SU-DHL-6 (cell line): ENCODE measurements at regions not wholly inside any gene's neighbourhood (a gene's known extent, or its start where the extent isn't known, plus 50 kb on each side); places are given as distances from the start of the nearest gene placed in this dataset.

ENCODE experiments used
- H2AFZ ChIP-seq: fragments of 200-600 bp; sonication (generic); 2 replicates; pipeline ENCODE4 v1.6.1; 2014; ENCODE audit warnings: low read depth, mild to moderate bottlenecking, moderate library complexity, mixed read lengths, antibody characterized with exemption, low read length; ENCODE audit not compliant: severe bottlenecking
- H3F3A ChIP-seq: fragments of 200-600 bp; shearing (Covaris generic); 2 replicates; pipeline ENCODE4 v1.6.0; 2016; ENCODE audit warnings: antibody characterized with exemption, mild to moderate bottlenecking; ENCODE audit not compliant: insufficient read depth
- H3K27ac ChIP-seq: fragments of 200-600 bp; sonication (generic); 2 replicates; pipeline ENCODE4 v1.5.1; 2016; ENCODE audit warnings: low read depth, mild to moderate bottlenecking, low read length, moderate library complexity, mixed read lengths
- H3K27me3 ChIP-seq: fragments of 200-600 bp; sonication (generic), shearing (Covaris generic); 2 replicates; pipeline ENCODE4 v1.6.0; 2014; ENCODE audit warnings: mild to moderate bottlenecking, low read length
- H3K36me3 ChIP-seq: fragments of 200-600 bp; sonication (generic); 2 replicates; pipeline ENCODE4 v1.6.1; 2014; ENCODE audit warnings: mild to moderate bottlenecking, low read length, mixed read lengths
- H3K4me2 ChIP-seq: fragments of 300-600, 200-600 bp; shearing (Covaris generic), sonication (generic); 2 replicates; pipeline ENCODE4 v1.6.0; 2014; ENCODE audit warnings: low read length, low read depth, mild to moderate bottlenecking; ENCODE audit not compliant: poor library complexity, severe bottlenecking
- H3K4me3 ChIP-seq: fragments of 200-600 bp; sonication (generic); 2 replicates; pipeline ENCODE4 v1.5.1; 2014; ENCODE audit warnings: antibody characterized with exemption, low read length, mild to moderate bottlenecking, mixed read lengths; ENCODE audit not compliant: insufficient read depth, poor library complexity, severe bottlenecking
- H3K79me2 ChIP-seq: fragments of 200-600 bp; sonication (generic); 2 replicates; pipeline ENCODE4 v1.6.1; 2014; ENCODE audit warnings: mild to moderate bottlenecking, low read length, moderate library complexity; ENCODE audit not compliant: insufficient read depth
- H3K9ac ChIP-seq: fragments of 200-600 bp; sonication (generic); 2 replicates; pipeline ENCODE4 v1.7.0; 2014; ENCODE audit warnings: mild to moderate bottlenecking, low read length
- H3K9me2 ChIP-seq: fragments of 200-600 bp; sonication (generic); replicated peaks from 2 replicates; pipeline ENCODE4 v1.6.1; 2014; ENCODE audit warnings: low read length; ENCODE audit not compliant: insufficient read depth
- H3K9me3 ChIP-seq: fragments of 200-600 bp; sonication (generic); 2 replicates; pipeline ENCODE4 v1.6.1; 2014; ENCODE audit warnings: low read length, mixed read lengths; ENCODE audit not compliant: insufficient read depth
- H4K20me1 ChIP-seq: fragments of 200-600 bp; sonication (generic); 2 replicates; pipeline ENCODE4 v1.6.1; 2014; ENCODE audit warnings: low read depth, mild to moderate bottlenecking, antibody characterized with exemption, low read length, moderate library complexity, mixed read lengths
- EZH2phosphoT487 ChIP-seq: fragments of 200-600 bp; sonication (generic), shearing (Covaris generic); conservative IDR thresholded peaks from 2 replicates; pipeline ENCODE4 v1.6.1; 2018; ENCODE audit warnings: mild to moderate bottlenecking, antibody characterized with exemption, low read length, moderate library complexity, mixed read lengths
- TF ChIP-seq, protein P1 (sequence below): fragments of 200-600 bp; sonication (generic); IDR thresholded peaks from one replicate; pipeline ENCODE4 v1.5.1; 2017; ENCODE audit warnings: antibody characterized with exemption, mild to moderate bottlenecking, low read length, moderate library complexity; ENCODE audit not compliant: insufficient read depth, poor library complexity, severe bottlenecking

GRCh38 chr2:7646024-7646423 lies 728.8 kb downstream of the RNF144A start:
- Histone ChIP-seq H3K9me3 (peaks cover 8% of the 10 kb centered on the region; the same call in 1 of the 2 replicates), H2AFZ (no peak overlapping the region), H3K27ac (no peak overlapping the region), H3F3A (no peaks in the 10 kb centered on the region), H3K4me3 (no peak overlapping the region), H3K9ac (no peak overlapping the region), H3K9me2 (no peaks in the 10 kb centered on the region), H3K79me2 (no peaks in the 10 kb centered on the region), H3K27me3 (no peaks in the 10 kb centered on the region), H3K4me2 (no peak overlapping the region), H3K36me3 (no peaks in the 10 kb centered on the region), H4K20me1 (no peaks in the 10 kb centered on the region)
- TF ChIP-seq, protein P1, sequence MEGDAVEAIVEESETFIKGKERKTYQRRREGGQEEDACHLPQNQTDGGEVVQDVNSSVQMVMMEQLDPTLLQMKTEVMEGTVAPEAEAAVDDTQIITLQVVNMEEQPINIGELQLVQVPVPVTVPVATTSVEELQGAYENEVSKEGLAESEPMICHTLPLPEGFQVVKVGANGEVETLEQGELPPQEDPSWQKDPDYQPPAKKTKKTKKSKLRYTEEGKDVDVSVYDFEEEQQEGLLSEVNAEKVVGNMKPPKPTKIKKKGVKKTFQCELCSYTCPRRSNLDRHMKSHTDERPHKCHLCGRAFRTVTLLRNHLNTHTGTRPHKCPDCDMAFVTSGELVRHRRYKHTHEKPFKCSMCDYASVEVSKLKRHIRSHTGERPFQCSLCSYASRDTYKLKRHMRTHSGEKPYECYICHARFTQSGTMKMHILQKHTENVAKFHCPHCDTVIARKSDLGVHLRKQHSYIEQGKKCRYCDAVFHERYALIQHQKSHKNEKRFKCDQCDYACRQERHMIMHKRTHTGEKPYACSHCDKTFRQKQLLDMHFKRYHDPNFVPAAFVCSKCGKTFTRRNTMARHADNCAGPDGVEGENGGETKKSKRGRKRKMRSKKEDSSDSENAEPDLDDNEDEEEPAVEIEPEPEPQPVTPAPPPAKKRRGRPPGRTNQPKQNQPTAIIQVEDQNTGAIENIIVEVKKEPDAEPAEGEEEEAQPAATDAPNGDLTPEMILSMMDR, result no peak
- no peak for TF ChIP-seq EZH2phosphoT487

DNA sequence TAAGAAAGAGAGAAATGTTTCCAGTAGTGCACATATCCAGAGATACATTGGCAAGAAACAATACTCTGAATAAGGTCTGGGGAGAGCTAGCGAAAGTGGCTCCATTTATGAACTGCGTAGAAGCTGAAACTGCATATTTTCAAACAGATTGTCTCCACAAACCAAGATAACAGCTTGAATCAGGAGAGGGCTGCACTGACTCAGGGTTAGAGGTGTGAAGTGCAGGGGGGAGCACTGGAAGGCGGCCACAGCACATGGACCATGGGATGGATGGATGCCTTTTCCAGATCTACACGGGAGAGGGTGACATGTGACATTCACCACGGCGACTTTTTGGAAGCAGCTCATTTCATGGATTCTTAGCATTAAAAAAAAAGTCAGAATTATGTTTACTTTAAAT lies 729.4 kb downstream of the RNF144A start:
- no peaks in the 10 kb centered on the region for H4K20me1 ChIP-seq
- H3K4me3 ChIP-seq, result no peak overlapping the region
- H3K9me3 ChIP-seq, result peaks cover 5% of the 10 kb centered on the region; the same call in 1 of the 2 replicates
- no peak overlapping the region for H2AFZ ChIP-seq
- no peaks in the 10 kb centered on the region for H3K27me3 ChIP-seq
- H3K79me2 ChIP-seq, result no peaks in the 10 kb centered on the region
- H3K4me2 ChIP-seq, result no peak overlapping the region
- no peak overlapping the region for H3K9ac ChIP-seq
- no peaks in the 10 kb centered on the region for H3K9me2 ChIP-seq
- H3K36me3 ChIP-seq, result no peaks in the 10 kb centered on the region
- H3K27ac ChIP-seq, result no peak overlapping the region
- no peaks in the 10 kb centered on the region for H3F3A ChIP-seq
- TF ChIP-seq EZH2phosphoT487, result no peak
- TF ChIP-seq, protein P1, result no peak

- Histone ChIP-seq H3K9me3 (no peaks in the 10 kb centered on the region), H3K36me3 (no peaks in the 10 kb centered on the region), H4K20me1 (no peaks in the 10 kb centered on the region), H3K4me2 (no peak overlapping the region), H3K9me2 (no peaks in the 10 kb centered on the region), H3K4me3 (no peak overlapping the region), H3K9ac (no peak overlapping the region), H3K27me3 (no peaks in the 10 kb centered on the region), H3K27ac (no peak overlapping the region), H3F3A (no peaks in the 10 kb centered on the region), H3K79me2 (no peaks in the 10 kb centered on the region), H2AFZ (no peak overlapping the region)
- no peak for TF ChIP-seq EZH2phosphoT487
- TF ChIP-seq, protein P1, result no peak
These were observed 731.1 kb downstream of the RNF144A start for GRCh38 chr2:7648221-7648795.
